Kasumi-1 (cell line): ENCODE measurements at regions not wholly inside any gene's neighbourhood (a gene's known extent, or its start where the extent isn't known, plus 50 kb on each side); places are given as distances from the start of the nearest gene placed in this dataset.

Source experiments
- DNase-seq, 2 experiments: peaks; one replicate each; lab custom pipeline; 2025; lab: John Stamatoyannopoulos, UW

DNA sequence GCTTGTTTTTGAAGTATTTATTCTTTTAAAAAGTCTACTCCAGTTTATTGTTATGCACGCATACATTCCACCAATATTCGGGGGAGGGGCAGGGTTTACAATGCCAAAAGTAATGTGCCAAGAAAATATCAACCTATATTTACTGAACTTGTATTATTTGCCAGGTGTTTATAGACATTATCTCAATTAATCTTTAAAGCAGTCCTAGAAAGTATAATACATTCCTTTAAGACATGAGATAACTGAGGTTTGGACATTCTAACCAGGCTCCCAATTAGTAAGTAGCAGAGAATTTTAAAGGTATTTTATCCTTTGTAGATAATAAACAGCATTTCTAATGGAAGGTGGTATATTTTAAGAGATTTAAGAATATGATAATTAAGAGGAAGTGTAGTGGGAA, 124.5 kb upstream of the LRIG3 start:
- no peak for DNase-seq

DNA sequence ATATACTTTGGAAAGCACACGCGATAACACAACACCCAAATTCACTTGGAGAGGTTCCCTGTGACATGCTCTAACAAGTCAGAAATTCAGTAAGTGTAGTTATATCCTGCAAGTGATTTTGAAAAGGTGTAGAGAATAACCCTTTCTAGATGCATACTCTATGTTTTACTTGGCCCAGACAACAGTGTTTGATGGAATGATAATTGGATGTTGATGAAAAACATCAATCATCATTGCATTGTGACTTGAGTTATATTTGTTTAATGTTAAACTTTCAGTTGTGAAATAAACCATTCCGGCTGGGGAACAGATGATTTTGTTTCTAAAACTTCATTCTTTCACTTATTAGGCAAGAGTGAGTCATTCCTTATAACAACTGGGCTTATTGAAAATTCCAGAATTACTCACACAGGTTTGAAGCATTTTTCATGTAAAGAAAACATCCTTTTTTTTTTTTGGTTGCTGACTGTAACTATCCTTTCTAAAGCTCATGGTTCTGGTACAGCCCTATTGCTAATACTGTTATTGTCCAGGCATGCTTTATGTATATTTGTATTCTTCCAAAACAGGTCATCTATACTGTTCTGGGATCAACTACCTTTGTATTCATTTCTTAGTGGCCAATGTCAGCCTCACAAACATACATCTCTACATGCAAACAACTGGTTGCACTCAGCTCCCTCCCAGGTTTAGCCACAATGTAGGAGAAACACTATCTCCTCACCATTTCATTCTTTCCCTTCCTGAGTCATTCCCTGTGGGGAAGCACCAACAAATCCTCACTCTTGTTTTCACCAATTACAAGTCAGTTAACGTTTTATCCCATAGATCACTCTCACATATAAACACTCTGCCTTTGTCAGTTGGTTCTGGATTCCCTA, 121.2 kb upstream of the LRIG3 start:
- no peak for DNase-seq

DNA sequence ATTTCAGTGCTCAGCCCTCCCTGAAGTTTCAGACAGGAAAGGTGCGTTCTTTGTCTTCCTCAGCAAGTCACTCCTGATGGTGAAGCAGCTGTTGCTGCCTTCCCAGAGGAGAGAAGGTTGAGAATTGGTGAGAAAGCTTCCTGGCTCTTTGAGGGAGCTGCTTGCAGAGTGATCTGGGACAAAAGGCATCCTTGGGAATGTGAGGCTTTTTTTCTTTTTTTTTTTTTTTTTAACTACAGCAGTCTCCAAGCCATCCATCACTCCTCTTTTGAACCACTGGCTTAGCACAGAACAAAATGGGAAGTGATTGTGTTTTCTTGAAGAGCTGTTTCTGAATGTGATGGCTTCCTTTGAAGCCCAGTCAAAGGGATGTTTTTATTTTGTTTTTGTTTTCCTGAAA, 120.4 kb upstream of the LRIG3 start:
- no peak for DNase-seq

DNA sequence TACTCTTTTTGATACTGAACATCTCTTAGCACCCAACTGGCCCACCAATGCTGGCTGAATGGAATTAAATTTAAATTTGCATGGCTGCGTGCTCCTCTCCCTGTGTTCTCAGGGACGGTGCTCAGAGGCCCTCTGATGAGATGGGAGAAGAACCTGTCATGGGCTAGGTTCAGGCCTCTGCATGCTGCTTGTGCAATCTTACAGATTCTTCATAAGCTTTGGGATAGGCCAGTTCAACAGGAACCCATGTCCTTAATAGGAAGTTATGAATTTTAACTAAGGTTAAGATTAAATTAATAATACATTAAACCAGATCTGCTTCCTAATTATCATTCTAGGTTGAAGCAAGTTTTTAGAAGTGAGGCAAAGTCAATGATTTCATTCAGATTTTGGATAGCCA, 119.7 kb upstream of the LRIG3 start:
- no peak for DNase-seq

DNA sequence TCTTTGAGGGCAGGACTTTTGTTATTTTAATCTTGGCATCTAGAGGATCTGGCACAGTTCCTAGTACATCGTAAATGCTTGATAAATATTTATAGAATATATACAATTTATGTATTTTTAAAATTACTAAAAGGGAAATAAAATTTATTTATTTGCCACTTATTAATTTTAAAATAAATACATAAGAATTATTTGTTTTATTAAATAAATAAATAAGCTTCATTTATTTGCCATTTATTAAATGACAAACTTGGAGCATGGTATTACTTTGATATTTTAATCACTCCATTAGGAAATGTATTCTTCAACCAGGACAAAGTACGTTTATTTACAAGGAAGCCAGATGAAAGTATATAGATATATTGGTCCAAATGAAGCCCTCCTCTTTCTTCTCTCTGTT, 118.7 kb upstream of the LRIG3 start:
- DNase-seq = no peak

DNA sequence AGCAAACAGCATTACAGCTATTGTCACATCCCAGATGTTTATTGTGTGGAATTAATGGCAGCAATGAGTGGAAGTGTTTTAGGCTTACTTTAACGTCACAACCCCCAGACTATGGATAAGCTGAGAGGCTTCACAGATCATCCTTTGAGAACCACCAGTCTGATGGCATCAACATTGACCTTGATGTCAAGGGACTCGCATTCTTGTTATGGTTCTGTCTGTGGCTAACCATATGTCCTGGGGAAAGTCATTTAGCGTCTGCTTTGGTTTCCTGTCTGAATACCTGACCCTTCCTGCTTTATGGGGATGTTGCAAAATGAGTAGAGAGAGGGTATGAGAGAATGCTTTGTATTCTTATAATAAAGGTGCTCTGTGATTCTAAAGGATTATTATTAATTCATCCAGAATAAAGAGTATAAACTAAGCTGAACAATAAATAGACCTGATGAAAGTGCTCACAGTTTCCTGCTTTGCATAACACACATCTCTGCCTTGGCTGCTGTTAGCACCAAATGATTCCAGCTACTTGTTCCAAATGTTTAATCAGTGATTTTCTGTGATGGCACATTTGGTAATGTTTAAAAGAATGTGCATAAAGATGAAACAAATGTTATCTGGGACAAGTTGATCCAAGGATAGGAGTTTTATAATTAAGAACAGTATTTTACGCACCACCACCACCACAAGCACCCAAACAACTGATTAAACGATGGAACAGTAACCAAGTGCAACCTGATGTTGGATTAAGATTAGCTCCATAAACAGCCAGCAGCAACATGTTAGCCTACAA, 116.9 kb upstream of the LRIG3 start:
- DNase-seq = no peak

DNA sequence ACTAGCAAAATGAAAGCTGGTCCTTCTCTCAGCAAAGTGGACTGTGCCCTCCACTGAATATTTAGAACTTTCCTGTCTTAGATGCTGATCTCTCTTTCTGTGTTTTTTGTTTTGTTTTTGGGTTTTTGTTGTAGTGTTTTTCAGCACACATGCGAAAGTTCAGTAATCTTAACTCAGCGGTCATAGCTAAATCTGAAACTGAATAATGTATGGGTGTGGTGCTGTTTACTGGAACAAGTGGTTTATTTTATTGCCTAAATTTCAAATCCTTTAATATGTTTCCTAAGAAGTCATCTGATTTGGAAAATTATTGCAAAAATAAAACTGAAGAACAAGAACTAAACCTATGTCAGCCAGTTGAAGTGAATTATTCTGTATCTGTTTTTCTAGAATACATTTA, 116.0 kb upstream of the LRIG3 start:
- DNase-seq = no peak

DNA sequence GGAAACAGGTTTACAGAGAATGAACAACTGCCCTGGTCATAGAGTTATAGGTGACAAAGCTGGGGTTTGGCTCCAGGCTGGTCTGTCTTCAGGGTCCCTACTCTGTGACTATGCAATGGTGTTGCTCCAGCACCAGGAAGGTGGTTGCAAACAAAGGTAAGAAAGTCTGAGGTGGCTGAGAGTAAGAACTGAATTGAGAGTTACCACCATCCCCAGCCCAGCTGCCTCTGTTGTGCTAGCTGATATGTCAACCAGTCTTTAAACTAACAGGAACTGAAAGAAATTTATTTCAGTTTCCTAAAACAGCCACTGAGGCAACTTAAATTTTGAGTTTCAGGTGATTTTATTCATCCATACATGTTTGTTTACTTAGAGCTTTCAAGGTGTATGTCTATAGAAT, 111.0 kb upstream of the LRIG3 start:
- no peak for DNase-seq

DNA sequence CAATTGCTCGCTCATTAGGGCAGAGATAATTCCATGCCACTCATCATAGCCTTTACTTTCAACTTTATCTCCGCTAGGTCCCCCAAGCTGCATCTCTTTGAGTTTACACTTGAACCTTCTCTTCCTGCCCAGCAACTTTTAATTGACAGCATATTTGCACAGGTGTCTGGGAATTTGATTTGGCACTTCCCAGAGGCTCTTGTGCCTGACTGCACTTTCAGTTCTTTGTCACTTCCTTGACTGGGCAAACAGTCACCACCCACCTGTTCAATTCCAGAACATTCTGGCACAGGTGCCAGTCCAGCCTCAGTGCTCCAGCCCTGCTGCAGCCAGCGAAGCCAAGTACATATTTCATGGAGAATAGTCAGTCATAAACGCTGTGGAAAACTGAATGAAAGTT, 110.1 kb upstream of the LRIG3 start:
- no peak for DNase-seq

DNA sequence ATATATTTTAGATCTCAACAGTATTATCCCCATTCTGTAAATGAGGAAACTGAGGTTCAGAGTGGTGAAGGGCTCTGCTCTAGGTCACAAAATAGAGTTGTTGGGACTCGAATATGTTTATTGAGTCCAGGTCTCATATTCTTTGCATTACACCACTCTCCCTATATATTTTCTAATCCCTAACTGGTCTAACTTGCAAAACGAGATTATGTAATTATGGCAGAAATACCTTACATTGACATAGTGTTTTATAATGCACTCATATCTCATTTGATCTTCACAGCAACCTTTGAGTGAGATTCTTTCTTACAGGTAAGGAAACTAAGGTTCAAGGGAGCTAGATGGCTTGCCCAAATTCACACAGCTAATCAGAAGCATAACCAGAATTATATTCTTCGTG, 106.9 kb upstream of the LRIG3 start:
- DNase-seq = no peak

DNA sequence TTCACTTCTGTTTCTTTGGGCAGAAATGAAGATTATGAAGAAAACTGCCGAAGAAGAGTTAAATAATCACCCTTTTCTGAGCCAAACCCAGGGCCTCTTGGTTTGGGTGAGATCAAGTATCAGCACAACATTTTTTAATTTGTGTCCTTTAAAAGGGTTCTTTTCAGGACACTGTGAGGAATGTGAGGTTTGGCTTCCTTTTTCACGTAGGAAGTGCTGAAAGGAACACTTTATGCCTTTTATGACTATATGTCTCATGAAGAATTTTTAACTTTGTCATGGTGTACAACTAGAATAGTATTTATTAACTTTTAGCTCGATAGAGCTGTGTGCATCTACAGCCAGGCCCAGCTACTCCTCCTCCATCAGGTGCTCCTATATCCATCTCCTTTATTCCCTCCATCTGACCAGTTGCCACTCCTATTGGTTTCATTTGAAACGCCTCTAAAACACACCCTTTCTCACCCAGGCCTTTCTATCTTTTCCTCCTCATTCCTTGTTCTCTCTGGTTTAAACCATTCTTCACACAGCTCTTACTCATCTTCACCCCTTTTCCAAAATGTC, 103.6 kb upstream of the LRIG3 start:
- DNase-seq = no peak

DNA sequence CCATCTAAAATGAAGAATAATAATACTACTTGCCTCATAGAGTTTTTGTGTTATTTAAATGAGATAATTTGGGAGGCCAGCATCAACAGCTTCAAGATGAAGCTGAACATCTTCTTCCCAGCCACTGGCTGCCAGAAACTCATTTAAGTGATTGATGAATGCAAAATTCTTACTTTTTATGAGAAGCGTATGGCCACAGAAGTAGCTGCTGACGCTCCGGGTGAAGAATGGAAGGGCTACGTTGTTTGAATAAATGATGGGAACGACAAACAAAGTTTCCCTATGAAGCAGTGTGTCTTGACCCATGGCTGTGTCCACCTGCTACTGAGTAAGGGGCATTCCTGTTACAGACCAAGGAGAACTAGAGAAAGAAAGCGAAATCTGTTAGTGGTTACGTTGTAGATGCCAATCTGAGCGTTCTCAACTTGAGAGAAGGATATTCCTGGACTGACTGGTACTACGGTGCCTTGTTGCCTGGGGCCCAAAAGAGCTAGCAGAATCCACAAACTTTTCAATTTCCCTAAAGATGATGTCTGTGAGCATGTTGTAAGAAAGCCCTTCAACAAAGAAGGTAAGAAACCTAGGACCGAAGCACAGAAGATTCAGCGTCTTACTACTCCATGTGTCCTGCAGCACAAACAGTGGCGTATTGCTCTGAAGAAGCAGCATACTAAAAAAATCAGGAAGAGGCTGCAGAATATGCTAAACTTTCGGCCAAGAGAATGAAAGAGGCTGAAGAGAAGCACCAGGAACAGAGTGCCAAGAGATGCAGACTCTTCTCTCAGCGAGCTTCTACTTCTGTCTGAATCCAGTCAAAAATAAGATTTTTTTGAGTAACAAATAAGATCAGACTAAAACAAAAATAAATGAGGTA, 100.0 kb upstream of the LRIG3 start:
- no peak for DNase-seq

DNA sequence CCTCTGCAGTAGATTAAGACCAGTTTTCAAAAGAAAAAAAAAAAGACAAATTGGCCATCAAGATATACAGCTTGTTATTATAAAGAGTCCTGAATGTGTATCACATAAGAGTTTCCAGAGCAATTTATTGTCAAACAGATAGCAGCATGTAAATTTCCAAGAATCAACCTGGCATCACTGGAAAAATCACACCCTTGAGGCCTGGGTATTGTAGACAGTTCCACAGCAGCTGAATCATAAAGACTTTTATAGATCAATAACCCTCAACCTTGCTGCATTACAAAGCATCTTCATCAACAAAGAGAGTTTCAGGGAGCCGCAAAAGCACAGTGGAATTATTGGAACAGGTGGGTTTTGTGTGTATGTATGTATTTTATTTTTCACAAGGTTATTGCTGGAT, 94.6 kb upstream of the LRIG3 start:
- DNase-seq = no peak

DNA sequence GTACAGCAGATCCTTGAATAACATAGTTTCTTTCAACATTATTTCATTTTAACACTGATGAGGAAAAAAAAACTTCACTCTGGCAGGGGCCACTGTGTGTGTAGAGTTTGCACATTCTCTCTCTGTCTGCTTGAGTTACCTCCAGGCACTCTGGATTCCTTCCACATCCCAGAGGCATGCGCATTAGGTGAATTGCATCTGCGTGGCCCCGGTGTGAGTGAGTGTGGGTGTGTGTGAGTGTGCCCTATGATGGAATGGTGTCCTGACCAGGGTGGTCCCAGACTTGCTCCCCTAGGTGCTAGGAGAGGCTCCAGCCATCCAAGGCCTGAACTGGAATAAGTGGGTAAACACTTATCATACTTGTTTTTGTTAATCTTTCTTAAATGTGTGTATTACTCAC, 90.6 kb upstream of the LRIG3 start:
- DNase-seq = no peak

DNA sequence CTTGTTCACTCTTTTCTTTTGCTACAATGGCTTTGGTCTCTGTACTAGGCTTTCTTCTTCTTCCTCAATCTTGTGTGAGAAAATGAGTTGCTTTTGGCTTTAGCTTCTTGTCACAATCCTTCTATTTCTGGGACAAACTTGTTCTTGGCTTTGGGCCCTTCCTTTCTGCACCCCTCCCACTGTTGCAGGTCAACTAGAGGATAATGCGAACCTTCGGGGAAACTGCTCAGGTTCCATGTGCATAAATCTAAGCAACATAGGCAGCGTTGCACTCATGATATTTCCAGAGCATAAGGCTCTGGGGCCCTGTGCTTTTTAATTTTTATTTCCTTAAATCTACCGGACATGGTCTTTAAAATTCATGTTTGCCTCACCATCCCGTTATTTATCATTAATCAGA, 89.8 kb upstream of the LRIG3 start:
- no peak for DNase-seq

DNA sequence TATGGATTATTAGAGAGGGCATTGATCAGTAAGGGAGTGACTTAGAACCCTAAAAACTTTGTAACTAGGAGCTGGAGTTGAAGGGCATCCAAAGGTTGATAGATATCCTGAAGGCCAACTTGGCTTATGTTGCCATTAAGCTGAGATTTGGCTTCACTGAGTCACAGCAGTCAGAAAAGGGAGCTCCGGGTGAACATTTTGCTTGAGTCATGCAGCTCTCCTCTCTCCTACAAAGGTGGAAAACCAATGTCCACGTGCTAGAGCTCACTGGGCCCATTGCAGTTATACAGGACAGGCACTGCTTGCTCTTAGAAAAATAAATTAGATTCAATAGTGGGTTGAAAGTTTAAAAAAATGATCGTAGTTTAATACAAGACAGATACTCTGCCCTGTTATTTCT, 87.3 kb upstream of the LRIG3 start:
- DNase-seq = no peak

DNA sequence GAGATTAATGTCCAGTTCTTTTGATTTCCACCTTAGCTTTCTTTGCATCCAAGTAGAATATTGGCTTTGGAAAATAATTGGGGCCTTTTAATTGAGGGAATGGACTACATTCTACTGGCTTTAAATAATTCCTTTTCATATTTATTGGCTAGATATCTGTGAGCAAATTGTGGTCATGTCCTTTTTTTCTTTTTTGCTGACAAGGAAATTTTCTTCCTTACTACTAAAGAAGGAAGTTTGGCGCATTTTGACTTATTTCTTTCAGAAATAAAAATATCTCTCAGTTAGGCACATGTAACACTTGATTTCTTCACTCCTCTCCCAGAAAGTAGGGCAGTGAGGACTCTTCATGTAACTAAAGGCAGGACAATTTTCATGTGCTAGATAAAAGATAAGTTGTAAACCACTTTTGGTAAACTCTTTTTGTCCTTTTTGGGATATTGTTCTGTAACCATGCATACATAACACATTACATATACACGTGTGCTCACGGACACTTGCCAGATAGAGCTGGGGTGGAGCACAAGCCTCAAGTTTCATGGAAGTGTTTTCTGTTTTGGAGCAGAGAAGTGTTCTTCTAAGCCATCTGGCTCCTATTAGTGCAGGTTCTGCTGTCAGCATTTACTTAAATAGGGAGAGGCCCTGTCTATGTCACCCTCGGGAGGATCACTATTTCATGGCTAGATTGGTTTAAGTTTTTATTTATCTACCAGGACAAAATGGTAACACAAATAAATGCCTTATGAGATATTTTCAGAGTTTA, 85.1 kb upstream of the LRIG3 start:
- no peak for DNase-seq

DNA sequence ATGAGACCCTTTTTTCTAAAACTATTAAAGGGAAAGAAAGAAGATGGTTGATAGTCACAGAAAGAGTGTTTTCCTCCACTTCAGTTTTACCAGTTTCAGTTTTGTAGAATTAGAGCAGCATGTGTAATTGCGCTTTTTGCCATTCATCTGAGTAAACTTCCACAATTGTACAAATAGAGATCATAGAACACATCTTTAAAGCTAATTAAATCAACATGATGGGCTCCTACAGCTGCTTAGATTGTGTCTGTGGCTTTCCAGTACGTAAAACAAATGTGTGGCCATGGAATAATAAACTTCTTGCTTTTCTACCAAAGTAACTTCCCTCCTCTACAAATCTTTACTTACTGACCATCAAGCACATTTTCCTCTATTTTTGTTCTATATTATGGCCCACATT, 84.2 kb upstream of the LRIG3 start:
- DNase-seq = no peak

DNA sequence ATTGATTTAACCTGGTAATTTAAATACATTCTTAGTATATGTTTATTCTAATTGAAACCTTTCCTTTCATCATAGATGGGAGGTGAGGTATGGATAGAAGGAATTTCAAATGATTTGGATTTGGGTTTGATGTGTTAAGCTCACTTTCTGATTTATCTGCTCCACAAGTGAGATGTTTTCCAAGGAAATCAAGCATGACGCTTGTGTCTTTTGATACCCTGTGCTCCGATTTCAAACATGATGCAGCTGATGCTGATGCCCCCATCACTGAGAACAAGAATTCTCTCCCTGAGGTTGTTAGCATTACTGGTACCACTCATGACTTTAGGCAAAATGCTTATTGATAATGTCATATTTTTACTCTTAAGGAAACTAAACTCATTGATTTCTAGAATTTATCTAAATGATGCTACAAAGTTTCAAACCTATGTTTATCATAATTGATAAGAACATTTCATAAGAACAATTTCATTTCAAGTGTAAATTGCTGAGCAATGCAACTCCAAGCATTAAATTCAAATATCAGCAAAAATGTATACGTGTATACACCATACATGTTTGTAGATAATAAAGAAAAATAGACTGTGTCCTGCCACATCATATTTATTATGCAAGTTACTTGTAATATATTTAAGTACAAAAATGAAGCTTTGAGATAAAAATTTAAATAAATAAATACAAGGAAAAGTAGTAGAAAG, 75.5 kb upstream of the LRIG3 start:
- no peak for DNase-seq

DNA sequence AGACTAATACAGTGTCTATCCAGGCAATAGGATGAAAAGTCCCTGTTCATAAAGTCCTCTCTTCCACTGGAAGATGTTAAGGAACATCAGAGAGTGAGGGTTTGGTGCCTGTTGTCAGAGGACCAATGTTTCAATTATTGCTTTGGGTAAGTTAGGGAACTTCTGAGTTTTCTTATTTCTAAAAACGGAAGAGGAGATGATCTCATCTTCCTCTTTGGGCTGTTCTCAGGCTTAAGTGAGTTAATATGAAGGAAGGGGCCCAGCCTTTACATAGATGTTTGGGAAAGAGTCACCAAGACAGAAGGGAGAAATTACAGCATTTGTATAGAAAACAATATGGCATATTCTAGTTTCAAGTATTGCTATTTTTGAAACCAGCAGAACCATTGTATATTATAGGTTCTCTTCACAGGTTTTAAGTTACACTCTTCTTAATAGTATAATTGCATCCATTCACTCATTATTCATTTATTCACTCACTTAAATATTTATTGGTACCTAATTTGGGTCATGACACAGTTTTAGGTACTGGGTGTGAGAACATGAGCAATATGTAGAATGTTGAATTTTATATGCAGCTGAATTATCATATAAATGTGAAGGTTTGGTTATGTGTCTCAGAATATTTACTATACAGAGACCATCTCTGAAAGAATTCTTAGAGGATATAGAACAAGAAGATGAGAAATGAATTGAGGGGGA, 68.5 kb upstream of the LRIG3 start:
- DNase-seq = peak; percentile 9 to 11
